GM12872 (cell line): ENCODE measurements at regions not wholly inside any gene's neighbourhood (a gene's known extent, or its start where the extent isn't known, plus 50 kb on each side); places are given as distances from the start of the nearest gene placed in this dataset.

Experiments used
- CTCF ChIP-seq: IDR thresholded peaks from 3 replicates; pipeline ENCODE4 v1.5.1; 2011; ENCODE audit warnings: low read depth, mild to moderate bottlenecking, low read length, moderate library complexity; ENCODE audit not compliant: insufficient read depth

GRCh38 chr10:113362645-113363091 is 190.2 kb upstream of the HABP2 start:
- TF ChIP-seq CTCF = no peak

- TF ChIP-seq CTCF = no peak
These were observed 188.6 kb upstream of the HABP2 start for GRCh38 chr10:113364227-113364626.

GRCh38 chr10:113368666-113369364 is 184.0 kb upstream of the HABP2 start:
- TF ChIP-seq CTCF = no peak

GRCh38 chr10:113369365-113369694 is 183.5 kb upstream of the HABP2 start:
- no peak for TF ChIP-seq CTCF

- no peak for TF ChIP-seq CTCF
These were observed 176.4 kb upstream of the HABP2 start for GRCh38 chr10:113376428-113376827.

- no peak for TF ChIP-seq CTCF
These were observed 173.8 kb upstream of the HABP2 start for GRCh38 chr10:113379091-113379490.

GRCh38 chr10:113381416-113381815 is 171.4 kb upstream of the HABP2 start:
- TF ChIP-seq CTCF = no peak
